ENCODE measurements at regions not wholly inside any gene's neighbourhood (a gene's known extent, or its start where the extent isn't known, plus 50 kb on each side); places are given as distances from the start of the nearest gene placed in this dataset.

- TF ChIP-seq CTCF (IDR thresholded peaks at IDR 0.05) = no peak
- no peak for TF ChIP-seq KAT7 (CRISPR knock-in tag; IDR thresholded peaks at IDR 0.05; ENCODE audit: borderline replicate concordance)
- no peak for TF ChIP-seq NR1H2 (CRISPR knock-in tag; IDR thresholded peaks at IDR 0.05)
- TF ChIP-seq AFF4 (CRISPR knock-in tag; IDR thresholded peaks at IDR 0.05; ENCODE audit: borderline replicate concordance) = no peak
- no peak for TF ChIP-seq GRHL2 (CRISPR knock-in tag; IDR thresholded peaks at IDR 0.05; ENCODE audit: insufficient replicate concordance, severe bottlenecking)
- TF ChIP-seq EMX1 (CRISPR knock-in tag; IDR thresholded peaks at IDR 0.05) = no peak
- no peak for TF ChIP-seq ZNF121 (CRISPR knock-in tag; IDR thresholded peaks at IDR 0.05)
- no peak for TF ChIP-seq ATF3 (CRISPR knock-in tag; conservative IDR thresholded peaks at IDR 0.05)
- TF ChIP-seq ESRRA (CRISPR knock-in tag; IDR thresholded peaks at IDR 0.05; ENCODE audit: borderline replicate concordance) = no peak
- no peak for TF ChIP-seq MAX (CRISPR knock-in tag; IDR thresholded peaks at IDR 0.05)
- TF ChIP-seq ETV6 (CRISPR knock-in tag; IDR thresholded peaks at IDR 0.05) = no peak
- TF ChIP-seq ZNF512 (CRISPR knock-in tag; IDR thresholded peaks at IDR 0.05; ENCODE audit: borderline replicate concordance) = no peak
Measured at GRCh38 chr10:4196771-4197390, 411.9 kb upstream of the KLF6 start.
